ENCODE measurements at regions not wholly inside any gene's neighbourhood (a gene's known extent, or its start where the extent isn't known, plus 50 kb on each side); places are given as distances from the start of the nearest gene placed in this dataset.

- TF ChIP-seq, protein P1, sequence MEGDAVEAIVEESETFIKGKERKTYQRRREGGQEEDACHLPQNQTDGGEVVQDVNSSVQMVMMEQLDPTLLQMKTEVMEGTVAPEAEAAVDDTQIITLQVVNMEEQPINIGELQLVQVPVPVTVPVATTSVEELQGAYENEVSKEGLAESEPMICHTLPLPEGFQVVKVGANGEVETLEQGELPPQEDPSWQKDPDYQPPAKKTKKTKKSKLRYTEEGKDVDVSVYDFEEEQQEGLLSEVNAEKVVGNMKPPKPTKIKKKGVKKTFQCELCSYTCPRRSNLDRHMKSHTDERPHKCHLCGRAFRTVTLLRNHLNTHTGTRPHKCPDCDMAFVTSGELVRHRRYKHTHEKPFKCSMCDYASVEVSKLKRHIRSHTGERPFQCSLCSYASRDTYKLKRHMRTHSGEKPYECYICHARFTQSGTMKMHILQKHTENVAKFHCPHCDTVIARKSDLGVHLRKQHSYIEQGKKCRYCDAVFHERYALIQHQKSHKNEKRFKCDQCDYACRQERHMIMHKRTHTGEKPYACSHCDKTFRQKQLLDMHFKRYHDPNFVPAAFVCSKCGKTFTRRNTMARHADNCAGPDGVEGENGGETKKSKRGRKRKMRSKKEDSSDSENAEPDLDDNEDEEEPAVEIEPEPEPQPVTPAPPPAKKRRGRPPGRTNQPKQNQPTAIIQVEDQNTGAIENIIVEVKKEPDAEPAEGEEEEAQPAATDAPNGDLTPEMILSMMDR (IDR thresholded peaks at IDR 0.05), result no peak
- TF ChIP-seq EP300 (IDR thresholded peaks at IDR 0.05), result no peak
- no peak for TF ChIP-seq POLR2A (IDR thresholded peaks at IDR 0.05)
- no peak for TF ChIP-seq POLR2AphosphoS5 (IDR thresholded peaks at IDR 0.05)
These were observed 59.8 kb upstream of the HAO2 start for GRCh38 chr1:119308806-119309205.

All from gastroesophageal sphincter (tissue), 3 donors.